HG03039 (cell line): ENCODE measurements at regions not wholly inside any gene's neighbourhood (a gene's known extent, or its start where the extent isn't known, plus 50 kb on each side); places are given as distances from the start of the nearest gene placed in this dataset.
"Not testable (repeated sequence)": the region's sequence is repeated elsewhere in the genome, so short reads cannot be mapped to it uniquely, and the experiment has no call there.

Experiments
- ATAC-seq: cut with Tn5 transposase; IDR thresholded peaks from one replicate; pipeline ENCODE4 v1.9.1; 2021; ENCODE audit warnings: mild to moderate bottlenecking, moderate library complexity; ENCODE audit not compliant: unreplicated experiment

GRCh38 chr2:180559038-180559437 lies 421.4 kb upstream of the UBE2E3 start:
- ATAC-seq = no peak

GRCh38 chr2:180555391-180555965 lies 424.9 kb upstream of the UBE2E3 start:
- no peak for ATAC-seq

DNA sequence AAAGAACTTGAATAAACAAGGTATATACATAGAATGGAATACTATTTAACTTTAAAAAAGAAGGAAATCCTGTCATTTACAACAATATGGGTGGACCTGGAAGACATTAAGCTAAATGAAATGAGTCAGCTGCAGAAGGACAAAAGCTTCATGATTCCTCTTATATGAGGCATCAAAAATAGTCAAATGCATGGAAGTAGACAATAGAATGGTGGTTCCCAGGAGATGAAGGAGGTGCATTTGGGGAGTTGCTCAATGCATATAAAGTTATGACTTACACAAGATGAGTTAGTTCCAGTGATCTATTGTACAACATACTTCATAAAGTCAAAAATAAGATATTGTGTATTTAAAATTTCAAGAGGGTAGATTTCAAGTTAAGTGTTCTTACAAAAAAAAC lies 426.1 kb upstream of the UBE2E3 start:
- no peak for ATAC-seq

GRCh38 chr2:180553094-180553715 lies 427.2 kb upstream of the UBE2E3 start:
- no peak for ATAC-seq

GRCh38 chr2:180542511-180542910 lies 437.9 kb upstream of the UBE2E3 start:
- ATAC-seq = no peak

- no peak for ATAC-seq
Measured at GRCh38 chr2:180540761-180541160, 439.6 kb upstream of the UBE2E3 start.

- ATAC-seq = no peak
Measured at GRCh38 chr2:180539541-180539940, 440.9 kb upstream of the UBE2E3 start.

DNA sequence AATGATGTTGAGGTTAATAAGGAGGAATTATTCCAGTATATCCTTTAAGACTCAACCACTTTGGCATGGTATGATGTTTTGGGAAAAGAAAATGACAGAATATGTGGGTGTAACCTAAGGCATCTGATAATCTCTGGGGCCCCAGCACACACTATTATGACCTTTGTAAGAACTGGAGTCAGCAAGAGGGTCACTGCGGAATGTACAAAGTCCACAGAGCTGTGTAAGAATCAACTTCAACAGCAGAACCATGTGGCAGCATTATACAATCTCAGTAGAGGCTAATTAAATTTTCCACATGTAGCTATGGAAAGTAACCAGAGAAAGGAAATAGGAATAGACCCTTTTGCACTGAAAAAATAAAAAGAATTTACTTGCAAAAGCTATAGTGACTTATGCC lies 445.1 kb upstream of the UBE2E3 start:
- no peak for ATAC-seq

DNA sequence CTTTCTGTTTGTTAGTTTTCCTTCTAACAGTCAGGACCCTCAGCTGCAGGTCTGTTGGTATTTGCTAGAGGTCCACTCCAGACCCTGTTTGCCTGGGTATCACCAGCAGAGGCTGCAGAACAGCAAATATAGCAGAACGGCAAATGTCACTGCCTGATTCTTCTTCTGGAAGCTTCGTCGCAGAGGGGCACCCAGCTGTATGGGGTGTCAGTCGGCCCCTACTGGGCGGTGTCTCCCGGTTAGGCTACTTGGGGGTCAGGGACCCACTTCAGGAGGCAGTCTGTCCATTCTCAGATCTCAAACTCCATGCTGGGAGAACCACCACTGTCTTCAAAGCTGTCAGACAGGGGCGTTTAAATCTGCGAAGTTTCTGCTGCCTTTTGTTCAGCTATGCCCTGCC lies 448.6 kb upstream of the UBE2E3 start:
- ATAC-seq = not testable (repeated sequence)

- ATAC-seq = no peak
Measured at GRCh38 chr2:180524499-180524898, 455.9 kb upstream of the UBE2E3 start.

DNA sequence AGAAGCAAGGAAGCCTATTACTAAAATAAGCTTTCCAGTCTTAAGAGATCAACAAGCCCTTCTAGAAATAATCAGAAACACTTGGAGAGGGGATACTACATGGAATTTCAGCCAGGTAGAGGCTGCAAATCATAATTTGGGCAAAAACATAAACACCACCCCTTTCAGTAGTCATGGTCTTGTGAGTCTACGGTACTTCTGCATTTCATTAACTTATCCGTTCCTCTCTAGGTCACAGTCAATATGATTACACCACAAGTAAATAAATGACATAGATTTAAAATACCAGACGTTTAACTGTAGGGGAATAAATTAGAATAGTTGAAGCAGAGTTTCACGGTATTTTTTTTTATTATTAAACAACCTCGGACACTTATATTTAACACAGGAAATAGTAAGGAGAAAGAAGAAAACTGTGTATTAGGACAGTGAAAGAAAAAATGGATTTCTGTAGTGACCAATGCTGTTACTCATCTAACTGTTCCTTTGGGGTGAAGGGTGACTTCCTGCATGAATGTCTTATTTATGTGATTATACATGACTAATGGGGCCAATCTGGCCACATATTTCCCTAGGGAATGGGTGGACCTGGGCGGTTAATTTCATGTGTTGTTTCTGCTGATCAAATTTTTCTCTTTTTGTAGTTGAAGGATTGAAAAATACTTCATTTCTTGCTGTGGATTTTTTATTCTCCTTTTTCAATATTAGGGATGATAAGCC lies 456.6 kb upstream of the UBE2E3 start:
- no peak for ATAC-seq

DNA sequence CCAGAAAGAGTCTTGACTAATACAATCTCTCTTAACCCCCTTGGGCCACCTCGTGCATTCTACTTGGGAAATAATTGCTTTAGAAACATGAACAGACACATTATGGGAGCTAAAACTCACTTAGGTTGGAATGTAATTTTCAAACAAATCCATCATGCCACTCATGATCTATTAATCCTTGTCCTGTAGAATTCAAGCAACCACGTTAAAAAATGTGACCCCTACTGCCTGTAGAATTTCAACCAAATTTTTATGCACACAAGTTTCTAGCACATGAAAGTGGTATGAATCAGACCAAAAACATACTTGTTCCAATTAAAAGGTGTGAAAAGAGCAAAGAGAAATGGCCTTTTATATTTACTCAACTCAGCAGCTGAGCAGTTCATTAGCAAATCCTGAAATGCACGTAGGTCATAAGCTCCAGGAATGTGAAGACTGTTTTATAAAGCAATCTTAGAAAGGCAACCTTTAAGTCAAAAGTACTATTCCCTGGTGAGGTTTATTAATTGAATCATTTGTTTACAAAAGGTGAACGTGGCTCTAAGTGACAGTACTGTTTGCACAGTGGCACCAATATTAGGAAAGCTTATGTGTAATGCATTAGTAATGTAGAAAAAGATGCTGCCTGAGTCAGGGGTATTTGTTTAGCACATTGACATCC lies 459.4 kb upstream of the UBE2E3 start:
- no peak for ATAC-seq

DNA sequence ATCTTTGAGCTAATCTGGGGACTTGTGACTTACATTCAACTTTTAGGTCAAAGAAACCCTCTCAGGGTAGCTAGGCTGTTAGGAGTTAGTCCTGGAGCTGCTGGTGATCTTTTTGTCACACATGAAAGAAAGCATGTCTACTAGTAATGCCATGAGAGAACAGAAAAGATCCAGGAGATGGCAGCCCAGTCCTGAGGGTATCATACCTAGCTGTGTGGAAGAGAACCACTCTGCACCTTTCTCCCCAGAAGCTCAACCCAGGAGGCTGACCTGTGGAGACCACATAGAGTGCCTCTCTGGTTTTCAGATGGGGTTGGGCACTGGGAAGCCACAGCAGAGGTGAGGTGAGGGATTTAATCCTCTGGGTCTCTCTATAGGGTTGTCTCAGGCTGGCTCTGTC lies 460.2 kb upstream of the UBE2E3 start:
- no peak for ATAC-seq

DNA sequence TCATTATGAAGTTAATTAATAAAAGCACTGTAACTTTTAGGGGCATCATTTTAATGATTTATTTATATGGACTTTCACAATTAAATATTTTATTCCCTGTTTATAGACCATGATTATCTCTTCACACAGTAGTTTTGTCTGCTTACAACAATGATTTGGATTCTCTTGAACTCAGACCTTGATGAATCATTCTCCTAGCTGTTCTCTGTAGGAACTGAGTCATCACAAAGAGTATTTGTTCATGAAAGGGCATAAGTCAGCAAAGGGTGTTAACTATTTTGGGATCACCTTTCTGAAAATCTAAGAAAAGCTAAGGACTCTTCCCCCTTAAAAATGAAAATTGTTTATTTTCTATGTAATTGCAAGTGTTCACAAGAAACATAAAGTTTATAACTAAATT lies 461.1 kb upstream of the UBE2E3 start:
- no peak for ATAC-seq

GRCh38 chr2:180516232-180516631 lies 464.2 kb upstream of the UBE2E3 start:
- no peak for ATAC-seq

GRCh38 chr2:180513389-180513788 lies 467.0 kb upstream of the UBE2E3 start:
- no peak for ATAC-seq

GRCh38 chr2:180508458-180508857 lies 471.9 kb upstream of the UBE2E3 start:
- no peak for ATAC-seq

DNA sequence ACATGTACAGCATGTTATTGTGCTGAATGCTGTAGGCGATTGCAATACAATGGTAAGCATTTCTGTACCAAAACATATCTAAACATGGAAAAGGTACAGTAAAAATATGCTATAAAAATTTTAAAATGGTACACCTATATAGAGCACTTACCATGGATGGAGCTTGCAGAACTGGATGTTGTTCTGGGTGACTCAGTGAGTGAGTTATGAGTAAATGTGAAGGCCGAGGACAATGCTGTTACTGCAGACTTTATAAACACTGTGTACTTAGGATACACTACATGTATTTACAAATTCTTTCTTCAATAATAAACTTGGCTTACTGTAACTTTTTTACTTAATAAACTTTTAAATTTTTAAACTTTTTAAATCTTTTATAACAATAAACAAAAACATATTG lies 473.4 kb upstream of the UBE2E3 start:
- ATAC-seq = no peak

GRCh38 chr2:180505203-180505602 lies 475.2 kb upstream of the UBE2E3 start:
- ATAC-seq = no peak

GRCh38 chr2:180497621-180498152 lies 482.7 kb upstream of the UBE2E3 start:
- no peak for ATAC-seq

- ATAC-seq = no peak
Measured at GRCh38 chr2:180495606-180496005, 484.8 kb upstream of the UBE2E3 start.

DNA sequence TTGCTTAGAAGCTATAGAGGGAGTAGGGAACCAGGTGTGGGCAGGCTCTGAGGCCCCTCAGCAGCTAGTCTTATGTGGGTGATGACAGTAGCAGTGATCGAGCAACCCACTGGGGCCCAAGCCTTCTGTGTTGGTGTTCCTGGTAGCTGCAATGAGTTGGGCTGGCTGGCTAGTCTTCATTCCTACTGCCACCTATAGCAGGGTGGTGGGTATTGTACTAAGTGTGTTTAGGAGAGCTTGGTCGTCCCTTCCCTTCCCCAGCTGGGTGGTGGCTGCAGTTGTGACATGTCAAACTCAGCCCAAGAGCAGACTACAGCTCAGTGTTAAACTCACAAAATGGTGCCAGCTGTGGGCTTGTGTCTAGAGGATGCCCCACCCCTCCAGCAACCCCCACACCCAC lies 486.1 kb upstream of the UBE2E3 start:
- ATAC-seq = no peak
